SK-N-SH (cell line): ENCODE measurements at regions not wholly inside any gene's neighbourhood (a gene's known extent, or its start where the extent isn't known, plus 50 kb on each side); places are given as distances from the start of the nearest gene placed in this dataset.

Experiments
- CTCF ChIA-PET: fragments of 300-600, 350-600 bp; formaldehyde crosslinking; extraction: SDS; loops from one replicate; lab custom pipeline; 2021; lab: Yijun Ruan, JAX
- POLR2A ChIA-PET: fragments of 350-600 bp; sonication (Branson Sonifier 250); formaldehyde crosslinking; extraction: SDS; loops from one replicate; lab custom pipeline; 2020; ENCODE audit warnings: antibody characterized with exemption, inconsistent platforms; lab: Yijun Ruan, JAX
- DNase-seq: peaks from one replicate; pipeline ENCODE4 v3.0.0; 2012
- H2AFZ ChIP-seq: fragments of 200-600 bp; sonication (generic); 2 replicates; pipeline ENCODE4 v1.8.1; 2016; ENCODE audit warnings: antibody characterized with exemption, mild to moderate bottlenecking, low read depth
- H3F3A ChIP-seq: fragments of 200-600 bp; sonication (generic); replicated peaks from 2 replicates; pipeline ENCODE3; 2016; ENCODE audit warnings: antibody characterized with exemption, mild to moderate bottlenecking; ENCODE audit not compliant: insufficient read depth
- H3K27ac ChIP-seq, 2 experiments: fragments of 200-500 bp in 1 of 2; fragments of 200-600 bp in 1 of 2; sonication (Bioruptor generic) in 1 of 2; sonication (generic), shearing (Covaris generic) in 1 of 2; 2 replicates each; pipeline versions ENCODE4 v1.5.1 to v1.6.1; 2014 to 2016; ENCODE audit warnings: low read depth in 2 of 2, inconsistent platforms in 1 of 2, low read length in 1 of 2, mild to moderate bottlenecking in 1 of 2, mixed read lengths in 1 of 2
- H3K27me3 ChIP-seq: fragments of 200-600 bp; sonication (generic), shearing (Covaris generic); 2 replicates; pipeline ENCODE4 v1.6.1; 2016; ENCODE audit warnings: mixed run types; ENCODE audit not compliant: insufficient read depth
- H3K36me3 ChIP-seq, 2 experiments: fragments of 200-500 bp in 1 of 2; fragments of 200-600 bp in 1 of 2; sonication (Bioruptor generic) in 1 of 2; sonication (generic) in 1 of 2; replicated peaks in 1 of 2; 2 replicates each; pipeline versions ENCODE3 to v1.5.1; 2014 to 2016; ENCODE audit warnings: low read length in 1 of 2, mild to moderate bottlenecking in 1 of 2; ENCODE audit not compliant: insufficient read depth in 2 of 2, control insufficient read depth in 1 of 2
- H3K4me1 ChIP-seq, 2 experiments: fragments of 200-500 bp in 1 of 2; fragments of 200-600 bp in 1 of 2; sonication (Bioruptor generic) in 1 of 2; sonication (generic), shearing (Covaris generic) in 1 of 2; 2 replicates each; pipeline versions ENCODE4 v1.5.1 to v1.6.1; 2014 to 2016; ENCODE audit warnings: low read depth in 1 of 2, low read length in 1 of 2, mixed run types in 1 of 2; ENCODE audit not compliant: insufficient read depth in 2 of 2, control insufficient read depth in 1 of 2
- H3K4me2 ChIP-seq: fragments of 200-600 bp; sonication (generic), shearing (Covaris generic); 2 replicates; pipeline ENCODE4 v1.6.1; 2017; ENCODE audit warnings: mixed run types
- H3K4me3 ChIP-seq, 2 experiments: fragments of 200-500 bp in 1 of 2; fragments of 200-600 bp in 1 of 2; sonication (Bioruptor generic) in 1 of 2; sonication (generic), shearing (Covaris generic) in 1 of 2; 2 replicates each; pipeline versions ENCODE4 v1.5.1 to v1.8.1; 2014 to 2016; ENCODE audit warnings: low read depth in 2 of 2, inconsistent platforms in 1 of 2, low read length in 1 of 2, mild to moderate bottlenecking in 1 of 2, mixed read lengths in 1 of 2, moderate library complexity in 1 of 2
- H3K79me2 ChIP-seq: fragments of 200-600 bp; sonication (generic); 2 replicates; pipeline ENCODE4 v1.8.1; 2017; ENCODE audit warnings: mild to moderate bottlenecking; ENCODE audit not compliant: insufficient read depth
- H3K9ac ChIP-seq: fragments of 200-600 bp; sonication (generic); 2 replicates; pipeline ENCODE4 v1.6.1; 2017; ENCODE audit warnings: mixed run types
- H3K9me2 ChIP-seq: fragments of 200-600 bp; sonication (generic); 2 replicates; pipeline ENCODE4 v1.6.1; 2017; ENCODE audit warnings: mixed run types
- H3K9me3 ChIP-seq: fragments of 200-600 bp; sonication (generic); 2 replicates; pipeline ENCODE4 v1.6.1; 2017; ENCODE audit warnings: mixed run types, mild to moderate bottlenecking, moderate library complexity
- H4K20me1 ChIP-seq: fragments of 200-600 bp; sonication (generic); 2 replicates; pipeline ENCODE4 v1.6.1; 2017; ENCODE audit warnings: mild to moderate bottlenecking, mixed run types; ENCODE audit not compliant: insufficient read depth
- FOXJ3 ChIP-seq: sonication (generic); formaldehyde crosslinking; IDR thresholded peaks from 2 replicates; pipeline ENCODE4 v1.5.1; 2020; ENCODE audit warnings: mild to moderate bottlenecking, missing genetic modification reagents
- FOXM1 ChIP-seq: IDR thresholded peaks from 2 replicates; pipeline ENCODE4 v1.4.0; 2012; ENCODE audit warnings: low read depth, mild to moderate bottlenecking
- JUND ChIP-seq: IDR thresholded peaks from 2 replicates; pipeline ENCODE4 v1.4.0; 2012
- MXI1 ChIP-seq: IDR thresholded peaks from 2 replicates; pipeline ENCODE4 v1.6.1; 2012; ENCODE audit warnings: mild to moderate bottlenecking, low read depth, low read length, improper control_type of control experiment
- NFIC ChIP-seq: IDR thresholded peaks from 2 replicates; pipeline ENCODE4 v1.4.0; 2012; ENCODE audit warnings: borderline replicate concordance
- POLR2AphosphoS5 ChIP-seq: IDR thresholded peaks from 2 replicates; pipeline ENCODE4 v1.6.1; 2012; ENCODE audit warnings: low read depth, low read length
- RFX5 ChIP-seq: IDR thresholded peaks from 2 replicates; pipeline ENCODE4 v1.6.1; 2012; ENCODE audit warnings: mild to moderate bottlenecking, improper control_type of control experiment, low read length
- RXRA ChIP-seq: IDR thresholded peaks from 2 replicates; pipeline ENCODE4 v1.4.0; 2012; ENCODE audit warnings: low read depth, mild to moderate bottlenecking, borderline replicate concordance
- SIN3A ChIP-seq: IDR thresholded peaks from 2 replicates; pipeline ENCODE4 v1.6.1; 2012; ENCODE audit warnings: low read depth, mild to moderate bottlenecking, low read length, moderate library complexity, borderline replicate concordance
- SMC3 ChIP-seq: IDR thresholded peaks from 2 replicates; pipeline ENCODE4 v1.6.1; 2012; ENCODE audit warnings: low read depth, low read length, improper control_type of control experiment
- TEAD4 ChIP-seq: IDR thresholded peaks from 2 replicates; pipeline ENCODE4 v1.4.0; 2012; ENCODE audit warnings: mild to moderate bottlenecking, borderline replicate concordance; ENCODE audit not compliant: insufficient read depth
- WGBS: methylation state at CpG from one replicate; pipeline ENCODE4 v1.1.6; 2017; ENCODE audit warnings: low lambda C conversion rate; 5-methylcytosine and 5-hydroxymethylcytosine counted together
- TF ChIP-seq, protein P1 (sequence below): IDR thresholded peaks from 2 replicates; pipeline ENCODE4 v1.4.0; 2012; ENCODE audit warnings: low read depth, borderline replicate concordance
- TF ChIP-seq, protein P2 (sequence below): fragments of 200-600 bp; sonication (generic); IDR thresholded peaks from 2 replicates; pipeline ENCODE4 v1.6.1; 2017; ENCODE audit warnings: antibody characterized with exemption, mild to moderate bottlenecking, moderate library complexity
- TF ChIP-seq, protein P3 (sequence below): IDR thresholded peaks from 2 replicates; pipeline ENCODE4 v1.4.0; 2012; ENCODE audit warnings: low read depth, borderline replicate concordance
- TF ChIP-seq, protein P4 (sequence below): fragments of 150-350 bp; IDR thresholded peaks from 2 replicates; pipeline ENCODE4 v1.6.1; 2017; ENCODE audit warnings: antibody characterized with exemption, low read length, low read depth, borderline replicate concordance
- TF ChIP-seq, protein P5 (sequence below): IDR thresholded peaks from 2 replicates; pipeline ENCODE4 v1.4.0; 2012; ENCODE audit warnings: low read depth

DNA sequence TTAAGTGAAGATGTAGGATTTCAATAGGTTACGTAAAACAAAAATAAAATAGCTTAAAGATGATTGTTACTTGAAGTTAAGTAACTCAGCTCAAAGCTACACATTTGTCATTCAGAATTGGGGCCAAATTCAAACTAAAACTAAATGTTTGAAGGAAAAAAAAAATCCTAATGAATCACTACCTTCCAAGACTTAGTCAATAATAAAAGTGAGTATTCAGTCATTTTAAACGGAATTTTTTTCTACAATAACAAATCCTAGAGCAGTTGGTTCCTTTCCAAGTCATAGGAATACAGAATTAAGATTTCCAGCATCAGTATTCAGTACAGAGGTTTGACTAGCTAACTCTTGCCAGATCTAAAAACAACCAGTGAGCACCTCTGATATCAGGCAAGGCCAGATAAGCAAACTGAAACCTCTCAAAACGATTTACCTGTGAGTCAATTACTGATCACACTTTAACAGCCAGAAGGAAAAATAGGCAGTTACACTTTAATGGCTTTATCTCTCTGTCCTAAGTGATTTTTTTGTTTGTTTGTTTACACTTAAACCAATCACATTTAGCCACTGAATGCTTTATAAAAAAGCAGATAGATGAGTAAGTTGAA, 669.8 kb upstream of the ANKRD30A start:
- Histone ChIP-seq H3K9ac (no peak overlapping the region), H3K9me3 (no peaks in the 10 kb centered on the region), H3K27ac (no peak overlapping the region), H3K36me3 (no peaks in the 10 kb centered on the region), H3K79me2 (no peaks in the 10 kb centered on the region), H2AFZ (no peak overlapping the region), H3K4me1 (no peaks in the 10 kb centered on the region; a peak in 1 of 4 replicates), H3K27me3 (no peaks in the 10 kb centered on the region), H3F3A (peaks cover 3% of the 10 kb centered on the region), H4K20me1 (no peaks in the 10 kb centered on the region), H3K9me2 (no peaks in the 10 kb centered on the region), H3K4me3 (no peak overlapping the region), H3K4me2 (no peak overlapping the region)
- no peak for DNase-seq
- ChIA-PET CTCF (no interaction called here), POLR2A (no interaction called here)
- 50% methylated on average over 3 of the region's 3 CpGs for WGBS
- TF ChIP-seq, protein P1, sequence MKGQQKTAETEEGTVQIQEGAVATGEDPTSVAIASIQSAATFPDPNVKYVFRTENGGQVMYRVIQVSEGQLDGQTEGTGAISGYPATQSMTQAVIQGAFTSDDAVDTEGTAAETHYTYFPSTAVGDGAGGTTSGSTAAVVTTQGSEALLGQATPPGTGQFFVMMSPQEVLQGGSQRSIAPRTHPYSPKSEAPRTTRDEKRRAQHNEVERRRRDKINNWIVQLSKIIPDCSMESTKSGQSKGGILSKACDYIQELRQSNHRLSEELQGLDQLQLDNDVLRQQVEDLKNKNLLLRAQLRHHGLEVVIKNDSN: no peak
- no peak for TF ChIP-seq FOXM1
- TF ChIP-seq RFX5: no peak
- no peak for TF ChIP-seq TEAD4
- TF ChIP-seq SMC3: no peak
- no peak for TF ChIP-seq JUND
- TF ChIP-seq, protein P2, sequence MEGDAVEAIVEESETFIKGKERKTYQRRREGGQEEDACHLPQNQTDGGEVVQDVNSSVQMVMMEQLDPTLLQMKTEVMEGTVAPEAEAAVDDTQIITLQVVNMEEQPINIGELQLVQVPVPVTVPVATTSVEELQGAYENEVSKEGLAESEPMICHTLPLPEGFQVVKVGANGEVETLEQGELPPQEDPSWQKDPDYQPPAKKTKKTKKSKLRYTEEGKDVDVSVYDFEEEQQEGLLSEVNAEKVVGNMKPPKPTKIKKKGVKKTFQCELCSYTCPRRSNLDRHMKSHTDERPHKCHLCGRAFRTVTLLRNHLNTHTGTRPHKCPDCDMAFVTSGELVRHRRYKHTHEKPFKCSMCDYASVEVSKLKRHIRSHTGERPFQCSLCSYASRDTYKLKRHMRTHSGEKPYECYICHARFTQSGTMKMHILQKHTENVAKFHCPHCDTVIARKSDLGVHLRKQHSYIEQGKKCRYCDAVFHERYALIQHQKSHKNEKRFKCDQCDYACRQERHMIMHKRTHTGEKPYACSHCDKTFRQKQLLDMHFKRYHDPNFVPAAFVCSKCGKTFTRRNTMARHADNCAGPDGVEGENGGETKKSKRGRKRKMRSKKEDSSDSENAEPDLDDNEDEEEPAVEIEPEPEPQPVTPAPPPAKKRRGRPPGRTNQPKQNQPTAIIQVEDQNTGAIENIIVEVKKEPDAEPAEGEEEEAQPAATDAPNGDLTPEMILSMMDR: no peak
- no peak for TF ChIP-seq POLR2AphosphoS5
- TF ChIP-seq NFIC: no peak
- no peak for TF ChIP-seq RXRA
- TF ChIP-seq, protein P3, sequence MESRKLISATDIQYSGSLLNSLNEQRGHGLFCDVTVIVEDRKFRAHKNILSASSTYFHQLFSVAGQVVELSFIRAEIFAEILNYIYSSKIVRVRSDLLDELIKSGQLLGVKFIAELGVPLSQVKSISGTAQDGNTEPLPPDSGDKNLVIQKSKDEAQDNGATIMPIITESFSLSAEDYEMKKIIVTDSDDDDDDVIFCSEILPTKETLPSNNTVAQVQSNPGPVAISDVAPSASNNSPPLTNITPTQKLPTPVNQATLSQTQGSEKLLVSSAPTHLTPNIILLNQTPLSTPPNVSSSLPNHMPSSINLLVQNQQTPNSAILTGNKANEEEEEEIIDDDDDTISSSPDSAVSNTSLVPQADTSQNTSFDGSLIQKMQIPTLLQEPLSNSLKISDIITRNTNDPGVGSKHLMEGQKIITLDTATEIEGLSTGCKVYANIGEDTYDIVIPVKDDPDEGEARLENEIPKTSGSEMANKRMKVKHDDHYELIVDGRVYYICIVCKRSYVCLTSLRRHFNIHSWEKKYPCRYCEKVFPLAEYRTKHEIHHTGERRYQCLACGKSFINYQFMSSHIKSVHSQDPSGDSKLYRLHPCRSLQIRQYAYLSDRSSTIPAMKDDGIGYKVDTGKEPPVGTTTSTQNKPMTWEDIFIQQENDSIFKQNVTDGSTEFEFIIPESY: no peak
- no peak for TF ChIP-seq MXI1
- TF ChIP-seq, protein P4, sequence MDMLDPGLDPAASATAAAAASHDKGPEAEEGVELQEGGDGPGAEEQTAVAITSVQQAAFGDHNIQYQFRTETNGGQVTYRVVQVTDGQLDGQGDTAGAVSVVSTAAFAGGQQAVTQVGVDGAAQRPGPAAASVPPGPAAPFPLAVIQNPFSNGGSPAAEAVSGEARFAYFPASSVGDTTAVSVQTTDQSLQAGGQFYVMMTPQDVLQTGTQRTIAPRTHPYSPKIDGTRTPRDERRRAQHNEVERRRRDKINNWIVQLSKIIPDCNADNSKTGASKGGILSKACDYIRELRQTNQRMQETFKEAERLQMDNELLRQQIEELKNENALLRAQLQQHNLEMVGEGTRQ: no peak
- TF ChIP-seq FOXJ3 (CRISPR knock-in tag): no peak
- no peak for TF ChIP-seq SIN3A
- TF ChIP-seq, protein P5, sequence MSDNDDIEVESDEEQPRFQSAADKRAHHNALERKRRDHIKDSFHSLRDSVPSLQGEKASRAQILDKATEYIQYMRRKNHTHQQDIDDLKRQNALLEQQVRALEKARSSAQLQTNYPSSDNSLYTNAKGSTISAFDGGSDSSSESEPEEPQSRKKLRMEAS: no peak
